ENCODE measurements at regions not wholly inside any gene's neighbourhood (a gene's known extent, or its start where the extent isn't known, plus 50 kb on each side); places are given as distances from the start of the nearest gene placed in this dataset.
A peak's percentile ranks its signal among the peaks of the same experiment; 100 is the strongest.

DNA sequence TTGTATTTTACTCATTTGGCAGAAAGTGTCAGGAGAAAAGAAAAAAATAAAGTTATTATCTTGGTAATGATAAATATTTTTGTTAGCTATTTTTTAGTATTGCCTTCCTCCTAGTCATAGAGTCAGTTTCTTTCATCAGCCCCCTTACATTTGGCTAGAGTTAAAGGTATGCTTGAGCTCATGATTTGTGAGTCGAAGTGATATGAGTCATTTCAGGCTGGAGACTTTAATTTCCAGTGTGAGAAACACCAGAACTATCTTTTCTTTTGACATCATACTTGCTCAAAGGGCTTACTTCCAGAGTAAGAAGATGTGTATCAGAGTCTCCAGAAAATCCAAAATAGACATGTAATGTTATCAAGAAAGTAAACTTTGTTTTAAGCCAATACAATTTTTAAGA, 746.7 kb upstream of the TYRP1 start:
- intact Hi-C loops (cut with DNase I): no loop called here
- no peak for DNase-seq
- ATAC-seq: no peak

DNA sequence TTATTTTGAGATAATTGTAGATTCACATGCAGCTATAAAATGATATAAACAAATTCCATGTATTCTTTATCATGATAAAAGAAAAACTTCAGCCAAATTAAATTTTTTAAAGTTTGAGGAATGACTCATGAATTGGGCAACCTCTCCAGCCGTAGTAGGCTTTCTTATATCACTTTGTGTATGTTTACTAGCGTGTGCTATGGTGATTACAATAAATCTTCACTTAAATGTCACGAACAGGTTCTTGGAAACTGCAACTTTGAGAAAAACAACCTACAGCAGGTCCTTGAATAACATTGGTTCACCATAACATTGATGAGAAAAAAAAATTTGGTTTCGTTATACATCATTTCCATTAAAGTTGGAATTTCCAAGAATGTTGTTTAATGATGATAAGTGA, 730.9 kb upstream of the TYRP1 start:
- intact Hi-C loops (cut with DNase I): no loop called here
- ATAC-seq (peak in 1 of 2 donors; percentile 21), DNase-seq (no peak)

DNA sequence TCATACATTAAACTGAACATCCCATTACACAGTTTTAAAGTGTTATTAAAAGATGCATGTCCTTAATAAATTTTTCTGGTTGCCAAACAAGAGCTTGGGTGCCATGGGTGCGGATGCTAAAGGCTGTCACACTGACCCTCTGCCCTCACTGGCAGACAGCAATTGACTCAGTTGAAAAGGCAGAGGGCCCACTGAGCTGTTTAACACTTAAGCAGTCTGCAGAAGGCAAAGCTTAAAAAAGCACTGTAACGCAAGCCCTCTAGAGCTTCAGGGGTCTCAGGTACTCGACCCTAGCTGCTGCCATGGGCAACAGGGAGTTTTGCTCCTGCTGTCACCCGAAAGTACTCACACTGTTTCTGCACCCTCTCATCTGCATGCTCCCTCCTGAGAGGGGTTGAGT, 726.4 kb upstream of the TYRP1 start:
- ATAC-seq (no peak), DNase-seq (no peak)
- intact Hi-C loops (cut with DNase I): no loop called here

DNA sequence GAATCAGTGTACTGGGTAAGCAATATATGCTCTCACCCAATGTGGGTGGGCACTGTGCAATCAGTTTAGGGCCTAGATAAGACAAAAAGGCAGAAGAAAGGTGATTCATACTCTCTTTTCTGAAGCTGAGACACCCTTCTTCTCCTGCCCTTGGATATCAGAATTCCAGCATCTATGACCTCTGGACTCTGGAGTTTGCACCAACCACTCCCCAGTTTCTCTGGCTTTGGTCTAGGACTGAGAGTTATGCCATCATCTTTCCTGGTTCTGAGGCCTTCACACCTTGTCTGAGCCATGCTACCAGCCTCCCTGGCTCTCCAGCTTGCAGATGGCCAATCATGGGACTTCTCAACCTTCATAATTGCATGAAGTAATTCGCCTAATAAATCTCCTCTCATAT, 724.6 kb upstream of the TYRP1 start:
- ATAC-seq: no peak
- DNase-seq: no peak
- intact Hi-C loops (cut with DNase I): no loop called here

DNA sequence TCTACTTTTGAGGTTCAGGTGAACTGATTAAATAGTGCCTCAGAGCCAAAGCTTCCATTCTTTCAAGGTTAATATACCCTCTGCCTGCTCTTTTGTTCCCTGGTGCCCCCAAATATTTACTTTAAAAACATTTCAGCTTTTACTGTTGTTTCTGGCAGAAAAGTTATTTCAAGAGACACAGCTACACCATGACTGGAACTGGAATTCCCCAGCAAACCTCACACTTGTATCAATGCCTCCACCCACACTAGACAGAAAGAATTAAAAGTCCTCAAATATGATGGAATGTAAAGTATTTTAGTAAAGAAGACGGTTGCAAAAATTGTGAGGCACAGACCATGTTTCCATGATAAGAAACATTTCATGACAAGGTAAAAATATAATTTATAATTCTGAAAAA, 720.2 kb upstream of the TYRP1 start:
- ATAC-seq (no peak), DNase-seq (no peak)
- intact Hi-C loops (cut with DNase I): no loop called here

DNA sequence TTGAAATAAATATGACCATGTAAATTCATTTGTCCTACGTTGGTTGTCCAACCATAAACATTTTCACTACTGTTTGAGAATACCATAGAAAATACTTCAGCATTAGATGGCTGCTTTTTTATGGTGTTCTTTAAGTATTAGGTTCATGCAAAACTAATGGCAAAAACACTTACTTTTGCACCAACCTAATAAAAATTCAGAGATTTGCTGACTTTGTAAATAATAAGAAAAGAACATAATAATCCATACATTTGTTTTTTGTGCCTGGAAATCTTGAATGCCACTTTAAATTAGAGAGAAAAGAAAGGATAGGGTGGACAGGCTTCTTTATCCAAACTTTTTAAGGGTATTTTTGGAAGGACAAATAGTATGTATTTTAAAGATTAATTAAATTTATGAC, 719.7 kb upstream of the TYRP1 start:
- ATAC-seq (no peak), DNase-seq (no peak)
- intact Hi-C loops (cut with DNase I): no loop called here

DNA sequence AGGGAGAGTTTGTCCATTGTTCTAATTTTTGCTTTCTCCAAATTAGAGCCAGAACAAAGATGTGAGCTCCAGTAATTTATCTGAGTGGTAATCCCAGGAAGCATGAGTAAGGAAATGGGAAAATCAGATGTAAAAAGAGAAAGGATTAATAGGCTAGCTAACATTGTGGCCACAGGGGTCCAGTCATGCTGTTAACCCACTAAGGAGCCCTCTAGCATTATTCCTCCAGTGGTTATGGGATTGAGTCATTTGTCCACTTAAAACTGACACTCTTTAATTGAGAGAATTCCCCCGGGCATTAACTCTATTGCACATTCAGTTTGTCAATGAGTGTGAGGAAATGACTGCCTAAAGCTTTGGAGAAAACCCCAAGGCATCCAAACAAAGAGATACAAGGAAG, 700.3 kb upstream of the TYRP1 start:
- intact Hi-C loops (cut with DNase I): no loop called here
- DNase-seq (no peak), ATAC-seq (no peak)

DNA sequence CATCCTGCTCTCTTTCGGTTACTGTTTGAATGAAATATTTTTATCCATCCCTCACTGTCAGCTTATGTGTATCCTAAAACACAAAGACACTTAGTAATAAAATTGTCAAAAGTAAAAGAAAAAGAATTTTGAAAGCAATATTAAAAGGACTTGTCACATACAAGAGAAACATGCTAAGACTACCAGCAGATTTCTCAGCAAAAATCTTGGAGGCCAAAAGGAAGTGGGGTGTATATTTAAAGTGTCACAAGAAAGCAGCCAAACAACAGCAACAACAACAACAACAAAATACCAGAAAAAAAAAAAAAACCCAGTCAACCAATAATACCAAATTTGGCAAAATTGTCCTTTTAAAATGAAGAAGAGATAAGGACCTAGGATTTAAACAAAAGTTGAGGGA, 678.7 kb upstream of the TYRP1 start:
- ATAC-seq: no peak
- intact Hi-C loops (cut with DNase I): no loop called here
- no peak for DNase-seq

DNA sequence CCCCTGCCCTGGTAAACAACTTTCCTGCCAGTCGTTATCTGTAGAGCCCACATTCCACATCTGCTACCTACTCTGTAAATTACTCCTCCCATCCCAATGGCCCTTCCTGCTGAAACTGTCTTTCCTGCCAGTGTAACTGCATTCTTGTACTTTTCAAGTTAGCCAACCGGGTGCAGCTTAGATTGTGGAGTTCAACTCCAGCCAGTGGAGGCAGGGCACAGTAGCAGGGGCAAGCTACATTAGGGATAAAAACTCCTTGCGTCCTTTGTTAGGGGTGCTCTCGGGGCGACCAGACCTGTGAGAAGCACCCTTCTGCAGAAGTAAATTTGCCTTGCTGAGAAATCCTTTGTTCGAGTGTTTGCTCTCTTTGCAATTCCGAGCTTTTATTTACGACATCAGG, 639.0 kb upstream of the TYRP1 start:
- intact Hi-C loops (cut with DNase I): no loop called here
- DNase-seq (no peak), ATAC-seq (no peak)

DNA sequence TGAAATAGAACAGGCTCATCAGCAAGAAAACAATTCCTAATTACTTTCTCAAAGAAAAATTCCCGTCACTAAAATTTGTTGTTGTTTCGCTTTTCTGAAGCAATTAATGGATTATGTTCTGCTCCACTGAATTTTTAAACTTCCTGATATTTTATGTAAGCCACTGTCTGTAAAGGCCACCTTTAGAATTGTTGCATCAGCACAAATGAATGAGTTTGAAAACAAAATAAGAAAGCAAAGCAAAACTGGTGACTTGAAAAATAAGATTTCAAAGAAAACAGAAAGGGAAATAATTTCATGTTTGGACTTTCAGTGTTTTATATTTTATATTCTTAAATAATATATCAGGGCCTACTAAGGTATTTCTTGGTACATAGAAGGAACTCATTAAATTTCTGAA, 636.3 kb upstream of the TYRP1 start:
- ATAC-seq (no peak), DNase-seq (no peak)
- intact Hi-C loops (cut with DNase I): no loop called here

DNA sequence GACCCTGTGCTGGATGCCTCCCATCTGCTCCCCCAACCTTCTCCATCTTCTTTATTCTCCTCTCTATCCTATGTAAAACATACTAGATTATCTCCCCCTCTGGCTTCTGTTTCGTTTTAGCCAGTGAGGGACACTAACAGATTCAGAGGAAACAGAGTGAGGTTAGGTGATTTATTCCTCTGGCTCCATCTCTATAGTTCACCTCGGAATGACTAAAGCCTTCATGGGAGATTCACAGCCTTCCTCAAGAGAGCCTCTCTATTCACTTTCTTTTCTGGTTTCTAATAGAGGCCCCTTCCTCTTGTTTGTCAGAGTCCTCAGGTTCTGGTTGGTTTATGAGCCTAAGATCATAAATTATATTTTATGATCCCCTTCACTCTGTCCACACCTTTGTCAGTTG, 633.1 kb upstream of the TYRP1 start:
- no peak for DNase-seq
- intact Hi-C loops (cut with DNase I): no loop called here

DNA sequence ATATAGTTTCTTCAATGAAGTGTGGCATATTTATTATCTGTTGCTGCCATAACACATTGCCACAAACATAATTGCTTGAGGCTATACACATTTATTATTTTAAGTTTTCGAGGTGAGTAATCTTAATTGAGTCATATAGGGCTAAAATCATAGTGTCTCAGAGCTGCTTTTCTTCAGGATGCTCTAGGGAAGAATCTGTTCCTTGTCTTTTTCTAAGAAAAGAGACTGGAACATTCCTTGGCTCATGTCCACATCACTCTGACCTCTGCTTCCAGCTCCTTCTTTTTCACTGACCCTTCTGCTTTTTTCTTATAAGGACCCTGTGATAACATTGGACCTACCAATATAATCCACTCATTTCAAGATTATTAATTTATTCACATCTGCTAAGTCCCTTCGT, 632.4 kb upstream of the TYRP1 start:
- intact Hi-C loops (cut with DNase I): no loop called here
- ATAC-seq: no peak
- no peak for DNase-seq

More for the DNA sequence above, 633.1 kb upstream of the TYRP1 start:
- ATAC-seq: no peak

DNA sequence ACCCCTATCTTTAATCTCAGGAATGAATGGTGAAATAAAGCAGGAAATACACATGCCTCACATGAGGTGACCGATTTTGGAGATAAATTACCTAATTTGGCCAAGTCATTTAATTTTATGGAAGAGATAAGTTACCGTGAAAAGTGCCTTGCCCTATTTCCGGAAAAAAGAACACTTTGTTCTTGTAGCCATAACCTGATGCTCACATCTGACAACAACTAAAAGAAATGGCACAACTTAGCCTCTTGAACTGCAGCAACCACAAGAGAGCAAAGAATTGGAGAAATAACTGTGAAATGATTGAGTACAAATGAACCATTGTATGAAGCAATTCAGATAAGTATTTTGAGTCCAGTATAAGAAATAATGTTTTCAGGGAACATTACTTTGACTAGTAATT, 628.1 kb upstream of the TYRP1 start:
- DNase-seq (no peak), ATAC-seq (no peak)
- intact Hi-C loops (cut with DNase I): no loop called here

DNA sequence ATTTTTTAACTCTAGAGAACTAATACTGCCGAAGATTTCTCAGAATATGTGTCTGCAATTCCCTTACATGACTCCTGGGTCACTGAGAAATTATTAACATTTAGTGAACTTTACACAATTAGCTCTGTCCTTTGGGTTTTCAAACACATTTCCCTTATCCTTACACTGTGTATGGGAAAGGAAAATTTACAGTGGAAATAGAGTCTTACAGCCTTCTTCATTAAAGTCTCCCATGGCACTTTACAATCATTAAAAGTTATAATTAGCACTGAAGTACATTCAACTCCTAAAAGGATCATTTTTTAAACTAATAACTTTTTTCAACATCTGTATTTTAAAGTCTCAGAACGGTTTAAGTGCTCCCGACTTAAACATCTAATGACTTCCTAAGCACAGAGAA, 627.5 kb upstream of the TYRP1 start:
- DNase-seq (no peak), ATAC-seq (no peak)
- intact Hi-C loops (cut with DNase I): no loop called here

DNA sequence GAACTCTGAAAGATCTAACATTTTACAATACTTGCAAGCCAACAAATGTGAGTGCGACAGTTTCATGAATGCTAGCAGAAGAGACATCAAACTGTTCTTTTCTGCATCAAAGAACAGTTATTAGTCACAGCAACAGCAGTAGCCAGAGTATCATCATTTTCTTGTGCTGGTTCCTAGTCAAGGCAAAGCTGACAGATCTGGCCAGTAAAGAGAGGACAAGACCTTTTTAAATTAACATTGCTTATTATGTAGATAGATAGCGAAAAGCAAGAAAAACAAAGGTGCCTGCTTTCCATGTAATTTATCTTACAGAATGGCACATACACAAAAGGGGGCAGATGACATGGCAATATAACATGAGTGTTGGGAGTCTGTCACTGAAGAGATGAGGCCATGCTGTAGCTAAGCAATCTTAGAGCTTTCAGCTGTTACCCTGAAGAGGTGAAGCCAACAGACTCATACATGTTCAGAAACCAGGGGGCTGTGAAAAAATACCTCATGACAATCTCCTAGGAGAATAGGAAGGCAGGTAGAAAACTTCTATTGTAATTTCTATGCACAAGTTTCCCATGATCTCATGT, 626.6 kb upstream of the TYRP1 start:
- intact Hi-C loops (cut with DNase I): no loop called here

DNA sequence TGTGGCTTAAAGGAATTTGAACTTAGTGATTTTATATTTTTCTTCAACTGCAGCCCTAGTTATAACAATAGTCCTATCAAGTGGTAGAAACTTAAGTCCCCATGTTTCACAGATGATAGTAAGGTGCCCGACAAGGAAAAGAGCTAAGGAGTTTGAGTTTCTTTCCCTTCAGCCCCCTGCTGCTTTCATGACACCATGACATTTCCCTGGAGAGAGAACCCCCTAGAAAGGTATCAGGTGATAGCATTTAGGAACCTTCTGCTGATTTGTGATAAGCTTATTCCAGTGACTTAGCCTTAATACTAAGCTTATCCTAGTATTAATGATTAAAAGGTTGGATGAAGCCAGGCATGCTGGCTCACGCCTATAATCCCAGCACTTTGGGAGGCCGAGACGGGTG, 623.8 kb upstream of the TYRP1 start:
- DNase-seq (no peak), ATAC-seq (no peak)
- intact Hi-C loops (cut with DNase I): no loop called here

More for the DNA sequence above, 626.6 kb upstream of the TYRP1 start:
- DNase-seq (no peak), ATAC-seq (no peak)

DNA sequence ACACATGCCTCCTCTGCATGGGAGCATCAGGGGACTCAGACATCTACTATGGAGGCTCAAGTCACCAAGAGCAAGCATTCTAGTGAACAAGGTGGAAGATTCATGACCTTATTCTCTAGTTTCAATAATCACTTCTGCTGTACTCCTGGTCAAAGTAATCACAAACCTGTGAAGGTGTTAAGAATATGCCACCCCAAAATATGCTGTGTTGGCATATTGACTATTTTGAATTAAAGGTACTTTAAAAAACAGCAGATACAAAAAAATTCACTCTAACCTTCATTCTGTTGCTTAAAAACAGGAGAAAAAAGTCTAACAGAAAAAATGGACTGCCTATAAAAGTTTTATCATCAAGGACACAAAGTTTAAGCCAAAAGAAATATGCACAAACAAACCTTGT, 607.8 kb upstream of the TYRP1 start:
- intact Hi-C loops (cut with DNase I): no loop called here
- ATAC-seq (no peak), DNase-seq (no peak)

DNA sequence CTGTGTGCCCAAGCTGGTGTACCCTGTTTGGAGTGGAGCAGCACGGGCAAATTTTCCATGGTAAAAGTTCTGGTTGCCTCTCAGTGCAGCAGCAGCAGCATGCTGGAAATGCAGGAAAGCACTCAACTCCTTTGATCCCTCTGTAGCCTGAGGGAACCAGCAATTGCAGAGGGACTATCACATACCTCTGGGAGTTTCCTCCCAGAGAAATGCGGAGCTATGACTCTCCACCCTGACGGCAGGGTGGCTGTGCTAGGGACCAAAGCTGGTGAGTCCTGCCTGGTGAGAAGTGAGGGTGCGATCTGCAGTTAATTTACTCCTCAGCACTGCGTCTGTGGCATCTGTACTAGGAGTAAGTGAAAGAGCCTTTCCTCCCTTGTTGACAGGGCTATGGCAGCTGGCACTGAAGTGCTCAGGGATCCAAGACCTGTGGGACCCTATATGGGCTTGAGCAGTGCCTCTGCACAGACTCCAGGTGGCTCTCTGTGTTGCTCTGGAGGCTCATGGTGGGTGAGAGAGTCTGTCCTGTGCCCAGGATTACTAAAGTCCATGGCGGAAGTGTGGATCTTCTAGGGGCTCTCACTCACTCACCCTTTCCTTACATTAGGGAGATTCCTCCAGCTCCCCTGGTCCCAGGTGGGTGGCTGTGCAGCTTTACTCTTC, 601.2 kb upstream of the TYRP1 start:
- DNase-seq (no peak), ATAC-seq (no peak)
- intact Hi-C loops (cut with DNase I): no loop called here

DNA sequence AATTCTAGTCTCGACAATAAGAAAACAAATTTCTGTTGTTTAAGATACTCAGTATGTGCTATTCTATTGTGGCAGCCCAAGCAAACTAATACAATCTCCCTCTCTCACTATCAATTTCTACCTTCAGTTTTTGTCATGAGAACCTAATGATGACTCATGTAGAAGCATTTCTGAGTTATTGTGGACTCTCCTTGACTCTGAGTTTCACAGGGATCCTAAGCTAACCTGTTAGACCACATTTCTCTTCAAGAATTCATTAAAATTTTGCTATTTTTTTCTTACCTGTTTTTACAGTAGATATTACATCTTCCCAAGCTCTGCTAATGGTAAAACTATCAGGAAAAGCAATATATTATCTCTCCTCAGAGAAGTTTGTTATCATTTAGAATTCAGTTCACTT, 599.1 kb upstream of the TYRP1 start:
- ATAC-seq: no peak
- DNase-seq: no peak
- intact Hi-C loops (cut with DNase I): no loop called here

DNA sequence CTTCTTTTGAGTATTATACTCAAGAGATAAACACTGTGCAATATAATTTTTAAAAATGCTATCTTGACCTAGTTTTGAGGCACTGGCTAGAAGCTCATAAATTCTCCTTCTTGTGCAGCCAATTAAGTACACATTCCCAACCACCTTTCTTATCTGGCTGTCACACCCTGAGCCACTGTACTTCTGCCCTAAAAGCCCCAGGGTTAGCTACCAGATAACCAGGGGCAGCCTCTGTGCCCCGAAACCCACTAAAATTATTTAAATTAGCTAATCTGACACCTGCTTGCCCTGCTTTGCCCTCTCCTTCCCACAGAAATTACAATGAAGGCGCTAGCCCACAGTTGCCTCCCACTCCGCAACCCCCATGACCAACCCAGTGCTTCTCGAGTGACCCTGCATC, 597.3 kb upstream of the TYRP1 start:
- intact Hi-C loops (cut with DNase I): no loop called here
- no peak for DNase-seq
- ATAC-seq: no peak

DNA sequence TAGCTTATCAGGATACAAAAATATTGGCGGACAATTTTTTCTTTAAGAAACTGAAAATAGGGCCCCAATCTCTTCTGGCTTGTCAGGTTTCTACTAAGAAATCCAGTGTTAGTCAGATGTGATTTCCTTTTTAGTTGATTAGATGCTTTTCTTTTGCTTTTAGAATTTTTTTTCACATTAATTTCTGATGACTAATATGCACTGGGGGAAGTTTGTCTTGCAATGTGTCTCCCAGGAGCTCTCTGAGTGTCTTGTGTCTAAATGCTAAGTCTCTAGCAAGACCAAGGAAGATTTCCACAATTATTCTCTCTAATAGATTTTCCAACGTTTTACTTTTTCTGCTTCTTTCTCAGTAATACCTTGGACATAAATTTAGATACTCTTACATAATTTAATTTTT, 559.8 kb upstream of the TYRP1 start:
- DNase-seq (no peak), ATAC-seq (no peak)
- intact Hi-C loops (cut with DNase I): no loop called here

DNA sequence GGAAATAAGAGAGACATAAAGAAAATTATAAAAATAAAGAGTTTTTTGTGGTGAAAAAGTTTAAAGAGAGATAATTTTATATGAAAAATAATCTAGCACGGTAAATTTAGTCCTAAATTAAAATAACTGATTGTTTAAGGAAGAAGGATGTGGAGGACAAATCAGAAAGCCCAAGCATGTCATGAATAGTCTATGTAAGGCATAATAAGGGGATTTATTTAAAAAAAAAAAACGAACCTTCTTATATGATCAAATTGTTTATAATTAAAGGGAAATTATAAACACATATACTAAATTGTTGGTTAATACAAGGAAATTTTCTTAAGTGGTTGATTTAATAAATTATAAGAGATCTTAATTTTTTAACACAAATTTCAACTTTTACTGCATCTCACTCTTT, 551.8 kb upstream of the TYRP1 start:
- intact Hi-C loops (cut with DNase I): no loop called here
- DNase-seq (no peak), ATAC-seq (no peak)
